ENCODE measurements at regions not wholly inside any gene's neighbourhood (a gene's known extent, or its start where the extent isn't known, plus 50 kb on each side); places are given as distances from the start of the nearest gene placed in this dataset.

DNA sequence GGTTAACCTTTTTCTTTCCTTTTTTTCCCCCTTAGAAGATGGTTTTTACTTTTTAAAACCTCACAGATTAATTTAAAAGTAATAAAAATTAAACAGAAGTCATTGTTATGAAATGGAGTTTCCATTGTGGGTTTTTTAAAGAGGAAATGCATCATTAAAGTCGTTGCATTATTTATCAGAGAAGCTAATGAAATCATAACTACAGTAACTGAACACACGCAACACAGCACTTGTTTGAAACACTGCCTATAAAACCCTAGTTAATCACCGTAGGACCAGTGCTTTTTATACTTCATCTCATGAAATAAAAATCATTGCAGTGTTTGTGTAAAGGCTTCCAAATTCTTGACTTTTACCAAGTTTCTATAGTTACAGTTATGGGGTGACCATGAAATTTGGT, 82.4 kb upstream of the NTRK2 start:
- CTCF ChIA-PET: no interaction called here
- Histone ChIP-seq H3K79me2 (ENCODE audit: low read length) (no peaks in the 10 kb centered on the region), H4K20me1 (ENCODE audit: low read length) (no peaks in the 10 kb centered on the region), H3K4me3 (ENCODE audit: low read length) (no peak overlapping the region), H3K9me3 (ENCODE audit: low read length) (no peaks in the 10 kb centered on the region), H3K27me3 (ENCODE audit: low read length) (no peaks in the 10 kb centered on the region), H3K9ac (ENCODE audit: low read length) (no peak overlapping the region), H3K4me2 (ENCODE audit: low read length) (no peak overlapping the region), H3K36me3 (ENCODE audit: low read depth, low read length) (no peaks in the 10 kb centered on the region), H2AFZ (ENCODE audit: low read length) (no peak overlapping the region), H3F3A (ENCODE audit: low read length, unreplicated experiment) (no peaks in the 10 kb centered on the region), H3K4me1 (ENCODE audit: insufficient read depth, low read length) (no peaks in the 10 kb centered on the region), H3K9me2 (replicated peaks; ENCODE audit: low read length) (no peaks in the 10 kb centered on the region), H3K27ac (ENCODE audit: low read length) (no peak overlapping the region)
- POLR2A ChIA-PET (ENCODE audit: unreplicated experiment): no interaction called here
- intact Hi-C loops (cut with micrococcal nuclease): no loop called here
- TF ChIP-seq, protein P1, sequence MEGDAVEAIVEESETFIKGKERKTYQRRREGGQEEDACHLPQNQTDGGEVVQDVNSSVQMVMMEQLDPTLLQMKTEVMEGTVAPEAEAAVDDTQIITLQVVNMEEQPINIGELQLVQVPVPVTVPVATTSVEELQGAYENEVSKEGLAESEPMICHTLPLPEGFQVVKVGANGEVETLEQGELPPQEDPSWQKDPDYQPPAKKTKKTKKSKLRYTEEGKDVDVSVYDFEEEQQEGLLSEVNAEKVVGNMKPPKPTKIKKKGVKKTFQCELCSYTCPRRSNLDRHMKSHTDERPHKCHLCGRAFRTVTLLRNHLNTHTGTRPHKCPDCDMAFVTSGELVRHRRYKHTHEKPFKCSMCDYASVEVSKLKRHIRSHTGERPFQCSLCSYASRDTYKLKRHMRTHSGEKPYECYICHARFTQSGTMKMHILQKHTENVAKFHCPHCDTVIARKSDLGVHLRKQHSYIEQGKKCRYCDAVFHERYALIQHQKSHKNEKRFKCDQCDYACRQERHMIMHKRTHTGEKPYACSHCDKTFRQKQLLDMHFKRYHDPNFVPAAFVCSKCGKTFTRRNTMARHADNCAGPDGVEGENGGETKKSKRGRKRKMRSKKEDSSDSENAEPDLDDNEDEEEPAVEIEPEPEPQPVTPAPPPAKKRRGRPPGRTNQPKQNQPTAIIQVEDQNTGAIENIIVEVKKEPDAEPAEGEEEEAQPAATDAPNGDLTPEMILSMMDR (conservative IDR thresholded peaks at IDR 0.05; ENCODE audit: low read depth, low read length): no peak
- TF ChIP-seq EZH2 (IDR thresholded peaks at IDR 0.05; ENCODE audit: low read length, unreplicated experiment): no peak
- TF ChIP-seq EZH2phosphoT487 (IDR thresholded peaks at IDR 0.05; ENCODE audit: borderline replicate concordance, low read length): no peak
- no TSS peak for BruUV-seq (replicated peaks)
- DNase-seq: no peak
- ATAC-seq: no peak

DNA sequence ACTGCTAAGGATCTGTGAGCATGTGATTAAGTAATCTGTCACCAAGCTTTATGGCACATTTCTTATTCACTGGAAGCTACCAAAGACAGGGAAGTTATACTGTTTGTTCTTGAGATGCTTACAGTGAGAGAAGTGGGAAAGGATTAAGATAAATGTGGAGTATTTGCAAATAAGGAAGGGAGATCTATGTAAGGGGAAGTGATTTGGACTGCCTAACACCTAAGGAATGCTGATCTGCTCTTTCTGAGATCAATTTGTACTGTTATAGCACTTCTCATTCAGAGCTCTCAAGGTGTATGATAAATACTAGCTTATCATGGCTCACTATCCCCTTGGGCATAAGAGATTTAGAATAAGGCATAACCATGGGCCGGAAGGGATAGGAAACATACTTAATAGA, 80.0 kb upstream of the NTRK2 start:
- H3K27ac ChIP-seq (ENCODE audit: low read length): no peak overlapping the region
- ATAC-seq: no peak
- H3F3A ChIP-seq (ENCODE audit: low read length, unreplicated experiment): no peaks in the 10 kb centered on the region
- H3K9me3 ChIP-seq (ENCODE audit: low read length): no peaks in the 10 kb centered on the region
- H3K4me1 ChIP-seq (ENCODE audit: insufficient read depth, low read length): no peaks in the 10 kb centered on the region
- H3K4me2 ChIP-seq (ENCODE audit: low read length): no peak overlapping the region
- no peaks in the 10 kb centered on the region for H3K79me2 ChIP-seq (ENCODE audit: low read length)
- H3K27me3 ChIP-seq (ENCODE audit: low read length): no peaks in the 10 kb centered on the region
- no peaks in the 10 kb centered on the region for H3K9me2 ChIP-seq (replicated peaks; ENCODE audit: low read length)
- ChIA-PET POLR2A (ENCODE audit: unreplicated experiment) (no interaction called here), CTCF (no interaction called here)
- DNase-seq: no peak
- no peaks in the 10 kb centered on the region for H3K36me3 ChIP-seq (ENCODE audit: low read depth, low read length)
- intact Hi-C loops (cut with micrococcal nuclease): no loop called here
- H2AFZ ChIP-seq (ENCODE audit: low read length): no peak overlapping the region
- no peak for TF ChIP-seq EZH2phosphoT487 (IDR thresholded peaks at IDR 0.05; ENCODE audit: borderline replicate concordance, low read length)
- no peak for TF ChIP-seq EZH2 (IDR thresholded peaks at IDR 0.05; ENCODE audit: low read length, unreplicated experiment)
- TF ChIP-seq, protein P1 (conservative IDR thresholded peaks at IDR 0.05; ENCODE audit: low read depth, low read length): no peak
- no peak overlapping the region for H3K9ac ChIP-seq (ENCODE audit: low read length)
- H3K4me3 ChIP-seq (ENCODE audit: low read length): no peak overlapping the region
- no peaks in the 10 kb centered on the region for H4K20me1 ChIP-seq (ENCODE audit: low read length)
- BruUV-seq (replicated peaks): no TSS peak

DNA sequence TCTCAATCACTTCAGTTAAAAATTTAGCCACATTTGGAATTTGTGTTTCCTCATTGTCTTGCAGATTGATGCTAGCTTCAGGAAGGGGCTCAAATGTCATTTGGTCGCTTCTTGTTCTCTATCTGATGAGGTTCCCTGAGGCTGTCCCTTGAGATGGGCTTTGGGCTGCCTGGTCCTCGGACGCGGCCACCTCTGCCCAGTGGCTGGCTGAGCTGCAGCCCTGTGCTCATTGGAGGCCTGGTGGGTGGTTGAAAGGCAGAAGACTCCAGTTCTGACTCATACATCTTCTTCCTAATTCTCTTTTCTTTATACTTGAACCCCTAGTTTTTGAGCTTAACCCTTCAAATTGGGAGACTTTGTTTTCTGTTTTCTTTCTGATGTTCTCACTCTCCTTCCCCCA, 78.8 kb upstream of the NTRK2 start:
- H4K20me1 ChIP-seq (ENCODE audit: low read length): no peaks in the 10 kb centered on the region
- H3K27ac ChIP-seq (ENCODE audit: low read length): no peak overlapping the region
- no peak overlapping the region for H2AFZ ChIP-seq (ENCODE audit: low read length)
- DNase-seq (no peak), ATAC-seq (no peak)
- TF ChIP-seq EZH2phosphoT487 (IDR thresholded peaks at IDR 0.05; ENCODE audit: borderline replicate concordance, low read length) (no peak), EZH2 (IDR thresholded peaks at IDR 0.05; ENCODE audit: low read length, unreplicated experiment) (no peak)
- TF ChIP-seq, protein P1 (conservative IDR thresholded peaks at IDR 0.05; ENCODE audit: low read depth, low read length): no peak
- no peaks in the 10 kb centered on the region for H3K9me2 ChIP-seq (replicated peaks; ENCODE audit: low read length)
- H3K9ac ChIP-seq (ENCODE audit: low read length): no peak overlapping the region
- no peak overlapping the region for H3K4me3 ChIP-seq (ENCODE audit: low read length)
- no peaks in the 10 kb centered on the region for H3K4me1 ChIP-seq (ENCODE audit: insufficient read depth, low read length)
- H3K9me3 ChIP-seq (ENCODE audit: low read length): no peaks in the 10 kb centered on the region
- BruUV-seq (replicated peaks): no TSS peak
- CTCF ChIA-PET: no interaction called here
- no peaks in the 10 kb centered on the region for H3K79me2 ChIP-seq (ENCODE audit: low read length)
- H3K4me2 ChIP-seq (ENCODE audit: low read length): no peak overlapping the region
- H3K27me3 ChIP-seq (ENCODE audit: low read length): no peaks in the 10 kb centered on the region
- no peaks in the 10 kb centered on the region for H3K36me3 ChIP-seq (ENCODE audit: low read depth, low read length)
- intact Hi-C loops (cut with micrococcal nuclease): no loop called here
- H3F3A ChIP-seq (ENCODE audit: low read length, unreplicated experiment): no peaks in the 10 kb centered on the region
- POLR2A ChIA-PET (ENCODE audit: unreplicated experiment): no interaction called here
